Panc1 (cell line): ENCODE measurements at regions not wholly inside any gene's neighbourhood (a gene's known extent, or its start where the extent isn't known, plus 50 kb on each side); places are given as distances from the start of the nearest gene placed in this dataset.
A peak's percentile ranks its signal among the peaks of the same experiment; 100 is the strongest.

Experiments
- CTCF ChIP-seq: fragments of 450-650 bp; IDR thresholded peaks from 2 replicates; pipeline ENCODE4 v1.5.1; 2017; ENCODE audit warnings: mild to moderate bottlenecking
- REST ChIP-seq, 2 experiments: IDR thresholded peaks; 2 replicates each; pipeline ENCODE4 v1.6.1; 2011 to 2012; ENCODE audit warnings: low read depth in 2 of 2, control low read depth in 1 of 2, low read length in 1 of 2, mild to moderate bottlenecking in 1 of 2, moderate library complexity in 1 of 2; ENCODE audit not compliant: insufficient read depth in 1 of 2

GRCh38 chr16:13767215-13767614 is 152.7 kb upstream of the ERCC4 start:
- TF ChIP-seq CTCF, result peak; percentile 46; the same call in 1 of the 2 replicates
- TF ChIP-seq REST (IDR thresholded peaks at IDR 0.05; ENCODE audit: insufficient read depth in 1 of 2, low read depth in 2 of 2, low read length in 1 of 2), result no peak
